AG04450 (cell line): ENCODE measurements at regions not wholly inside any gene's neighbourhood (a gene's known extent, or its start where the extent isn't known, plus 50 kb on each side); places are given as distances from the start of the nearest gene placed in this dataset.
"Not testable (repeated sequence)": the region's sequence is repeated elsewhere in the genome, so short reads cannot be mapped to it uniquely, and the experiment has no call there.

Experiments used
- CTCF ChIA-PET: fragments of 300-600, 350-600 bp; formaldehyde crosslinking; extraction: SDS; loops from one replicate; lab custom pipeline; 2022; ENCODE audit warnings: antibody characterized with exemption, inconsistent platforms; lab: Charles Lee
- POLR2A ChIA-PET: fragments of 350-600 bp; formaldehyde crosslinking; extraction: SDS; loops from one replicate; lab custom pipeline; 2021; ENCODE audit warnings: antibody characterized with exemption, inconsistent platforms; lab: Yijun Ruan, JAX
- DNase-seq: peaks from one replicate; pipeline ENCODE4 v3.0.0-alpha.2; 2011; ENCODE audit warnings: low read depth, low spot score
- H3K27ac ChIP-seq: one replicate; pipeline ENCODE4 v1.5.1; 2012; ENCODE audit warnings: low read depth, low read length, control low read depth
- H3K27me3 ChIP-seq: one replicate; pipeline ENCODE4 v1.6.0; 2012; ENCODE audit warnings: low read length; ENCODE audit not compliant: control insufficient read depth, insufficient read depth
- H3K4me3 ChIP-seq: 2 replicates; pipeline ENCODE4 v1.5.1; 2011; ENCODE audit warnings: mild to moderate bottlenecking, low read depth, low read length, control low read depth
- H3K9me3 ChIP-seq: 2 replicates; pipeline ENCODE4 v1.5.1; 2012; ENCODE audit warnings: low read length; ENCODE audit not compliant: control insufficient read depth, insufficient read depth
- CTCF ChIP-seq: IDR thresholded peaks from 2 replicates; pipeline ENCODE4 v1.5.1; 2011; ENCODE audit warnings: low read depth, low read length, control low read depth, inconsistent platforms

GRCh38 chr2:136696438-136696837, 68.9 kb upstream of the THSD7B start:
- POLR2A ChIA-PET, result no interaction called here
- CTCF ChIA-PET, result no interaction called here
- TF ChIP-seq CTCF, result no peak

GRCh38 chr2:136693966-136694365, 71.4 kb upstream of the THSD7B start:
- ChIA-PET CTCF (no interaction called here), POLR2A (no interaction called here)
- Histone ChIP-seq H3K27me3 (no peaks in the 10 kb centered on the region), H3K27ac (no peak overlapping the region), H3K4me3 (no peak overlapping the region), H3K9me3 (peaks cover 5% of the 10 kb centered on the region; the same call in 1 of the 2 replicates)
- DNase-seq, result no peak
- TF ChIP-seq CTCF, result no peak

More at GRCh38 chr2:136696438-136696837, 68.9 kb upstream of the THSD7B start:
- Histone ChIP-seq H3K27me3 (no peaks in the 10 kb centered on the region), H3K4me3 (no peak overlapping the region), H3K27ac (no peak overlapping the region), H3K9me3 (peaks cover 11% of the 10 kb centered on the region; the same call in 1 of the 2 replicates)
- no peak for DNase-seq

- CTCF ChIA-PET, H3K27ac ChIP-seq, H3K27me3 ChIP-seq, H3K4me3 ChIP-seq, H3K9me3 ChIP-seq, DNase-seq, POLR2A ChIA-PET: not testable (repeated sequence)
Observed at GRCh38 chr2:136680079-136680478, 85.3 kb upstream of the THSD7B start.

- no peak overlapping the region for H3K4me3 ChIP-seq
- ChIA-PET CTCF (no interaction called here), POLR2A (no interaction called here)
- no peak overlapping the region for H3K27ac ChIP-seq
- peaks cover 3% of the 10 kb centered on the region; the same call in 1 of the 2 replicates for H3K9me3 ChIP-seq
- DNase-seq, result no peak
- H3K27me3 ChIP-seq, result no peaks in the 10 kb centered on the region
- no peak for TF ChIP-seq CTCF
Observed at GRCh38 chr2:136665736-136666135, 99.6 kb upstream of the THSD7B start.

- Histone ChIP-seq H3K27ac (no peak overlapping the region), H3K27me3 (no peaks in the 10 kb centered on the region), H3K9me3 (peaks cover 3% of the 10 kb centered on the region; the same call in 1 of the 2 replicates), H3K4me3 (no peak overlapping the region)
- no peak for TF ChIP-seq CTCF
- ChIA-PET CTCF (no interaction called here), POLR2A (no interaction called here)
- no peak for DNase-seq
Observed at GRCh38 chr2:136664713-136665405, 100.5 kb upstream of the THSD7B start.
